H9 (cell line): ENCODE measurements at regions not wholly inside any gene's neighbourhood (a gene's known extent, or its start where the extent isn't known, plus 50 kb on each side); places are given as distances from the start of the nearest gene placed in this dataset.

ENCODE experiments used
- DNase-seq: peaks from one replicate; pipeline ENCODE4 v3.0.0-alpha.2; 2017
- H2AFZ ChIP-seq: one replicate; pipeline ENCODE4 v1.6.1; 2013; ENCODE audit warnings: mild to moderate bottlenecking, low read length, control low read depth, moderate library complexity
- H2AK5ac ChIP-seq: 2 replicates; pipeline ENCODE4 v1.6.1; 2013; ENCODE audit warnings: low read length, control low read depth, mixed read lengths; ENCODE audit not compliant: insufficient read length
- H2BK120ac ChIP-seq: one replicate; pipeline ENCODE4 v1.6.1; 2013; ENCODE audit warnings: low read depth, mild to moderate bottlenecking, low read length, control low read depth, inconsistent platforms; ENCODE audit not compliant: poor library complexity, severe bottlenecking
- H2BK12ac ChIP-seq: 2 replicates; pipeline ENCODE4 v1.6.1; 2013; ENCODE audit warnings: low read length, control low read depth, mixed read lengths, low read depth; ENCODE audit not compliant: insufficient read length
- H2BK15ac ChIP-seq: 2 replicates; pipeline ENCODE4 v1.6.1; 2013; ENCODE audit warnings: low read depth, low read length, control low read depth
- H2BK20ac ChIP-seq: one replicate; pipeline ENCODE4 v1.6.1; 2013; ENCODE audit warnings: low read depth, mild to moderate bottlenecking, low read length, control low read depth, inconsistent platforms; ENCODE audit not compliant: poor library complexity, severe bottlenecking
- H2BK5ac ChIP-seq: 2 replicates; pipeline ENCODE4 v1.6.1; 2013; ENCODE audit warnings: low read length, control low read depth, mixed read lengths; ENCODE audit not compliant: insufficient read length
- H3K14ac ChIP-seq: 2 replicates; pipeline ENCODE4 v1.6.1; 2013; ENCODE audit warnings: low read length, control low read depth; ENCODE audit not compliant: insufficient read depth
- H3K18ac ChIP-seq: 2 replicates; pipeline ENCODE4 v1.6.1; 2013; ENCODE audit warnings: low read depth, mild to moderate bottlenecking, mixed read lengths, low read length, control low read depth; ENCODE audit not compliant: insufficient read length
- H3K23ac ChIP-seq: 2 replicates; pipeline ENCODE4 v1.6.1; 2013; ENCODE audit warnings: low read length, control low read depth, mixed read lengths, low read depth; ENCODE audit not compliant: insufficient read length
- H3K23me2 ChIP-seq: 2 replicates; pipeline ENCODE4 v1.6.1; 2013; ENCODE audit warnings: low read depth, mild to moderate bottlenecking, mixed read lengths, low read length, control low read depth; ENCODE audit not compliant: insufficient read length, poor library complexity, severe bottlenecking
- H3K27ac ChIP-seq: 2 replicates; pipeline ENCODE4 v1.5.1; 2013; ENCODE audit warnings: low read length, control low read depth, mixed read lengths, low read depth; ENCODE audit not compliant: insufficient read length
- H3K27me3 ChIP-seq: 2 replicates; pipeline ENCODE4 v1.6.1; 2013; ENCODE audit warnings: low read length, control low read depth, inconsistent platforms; ENCODE audit not compliant: insufficient read depth
- H3K4ac ChIP-seq: 2 replicates; pipeline ENCODE4 v1.6.1; 2013; ENCODE audit warnings: low read depth, mild to moderate bottlenecking, control low read depth, inconsistent platforms, low read length, moderate library complexity
- H3K4me1 ChIP-seq: 2 replicates; pipeline ENCODE4 v1.6.1; 2013; ENCODE audit warnings: low read length, control low read depth, inconsistent platforms; ENCODE audit not compliant: insufficient read depth
- H3K4me2 ChIP-seq: 2 replicates; pipeline ENCODE4 v1.6.1; 2013; ENCODE audit warnings: low read length, control low read depth, mixed read lengths; ENCODE audit not compliant: insufficient read length, insufficient read depth
- H3K56ac ChIP-seq: 2 replicates; pipeline ENCODE4 v1.6.1; 2013; ENCODE audit warnings: low read depth, mild to moderate bottlenecking, mixed read lengths, low read length, control low read depth; ENCODE audit not compliant: insufficient read length
- H3K79me1 ChIP-seq: 2 replicates; pipeline ENCODE4 v1.6.1; 2013; ENCODE audit warnings: low read depth, mild to moderate bottlenecking, moderate library complexity, low read length, control low read depth, inconsistent platforms; ENCODE audit not compliant: insufficient read depth, poor library complexity, severe bottlenecking
- H3K79me2 ChIP-seq: 2 replicates; pipeline ENCODE4 v1.6.1; 2013; ENCODE audit warnings: low read length, control low read depth, inconsistent platforms; ENCODE audit not compliant: insufficient read depth
- H3K9ac ChIP-seq: 2 replicates; pipeline ENCODE4 v1.6.1; 2013; ENCODE audit warnings: low read length, control low read depth, mixed read lengths; ENCODE audit not compliant: insufficient read length; ENCODE audit errors: extremely low read depth
- H3K9me3 ChIP-seq: one replicate; pipeline ENCODE4 v1.6.1; 2013; ENCODE audit warnings: low read depth, low read length, inconsistent platforms; ENCODE audit not compliant: control insufficient read depth
- H3T11ph ChIP-seq: one replicate; pipeline ENCODE4 v1.6.1; 2013; ENCODE audit warnings: mild to moderate bottlenecking, low read length, control low read depth, inconsistent platforms
- H4K20me1 ChIP-seq: one replicate; pipeline ENCODE4 v1.6.1; 2013; ENCODE audit not compliant: control insufficient read depth, insufficient read length, insufficient read depth
- H4K5ac ChIP-seq: 2 replicates; pipeline ENCODE4 v1.6.1; 2013; ENCODE audit warnings: low read depth, mild to moderate bottlenecking, mixed read lengths, low read length, control low read depth; ENCODE audit not compliant: insufficient read length
- H4K8ac ChIP-seq: replicated peaks from 2 replicates; pipeline ENCODE4 v1.6.1; 2013; ENCODE audit warnings: low read length, control low read depth, mixed read lengths, low read depth; ENCODE audit not compliant: insufficient read length
- H4K91ac ChIP-seq: 2 replicates; pipeline ENCODE4 v1.6.1; 2013; ENCODE audit warnings: low read depth, mild to moderate bottlenecking, moderate library complexity, mixed read lengths, low read length, control low read depth; ENCODE audit not compliant: insufficient read length
- H3K27ac Mint-ChIP-seq, 3 experiments: 2 replicates in 2 of 3; 3 replicates in 1 of 3; pipeline ENCODE4 v1.8.0; 2020 to 2021; ENCODE audit warnings: mixed read lengths in 3 of 3, mild to moderate bottlenecking in 1 of 3, moderate library complexity in 1 of 3
- H3K27me3 Mint-ChIP-seq: 2 replicates; pipeline ENCODE4 v1.8.0; 2021; ENCODE audit warnings: low read depth, mild to moderate bottlenecking, moderate library complexity, mixed read lengths
- H3K36me3 Mint-ChIP-seq, 3 experiments: 2 replicates in 2 of 3; 3 replicates in 1 of 3; pipeline ENCODE4 v1.8.0; 2020 to 2021; ENCODE audit warnings: low read depth in 3 of 3, mixed read lengths in 3 of 3; ENCODE audit not compliant: insufficient read depth in 1 of 3
- H3K4me1 Mint-ChIP-seq, 2 experiments: 2 replicates each; pipeline ENCODE4 v1.8.0; 2020; ENCODE audit warnings: mixed read lengths in 2 of 2
- H3K4me3 Mint-ChIP-seq, 2 experiments: 2 replicates in 1 of 2; 3 replicates in 1 of 2; pipeline ENCODE4 v1.8.0; 2020 to 2021; ENCODE audit warnings: mild to moderate bottlenecking in 2 of 2, mixed read lengths in 2 of 2, moderate library complexity in 1 of 2
- H3K9me3 Mint-ChIP-seq, 2 experiments: 2 replicates in 1 of 2; 3 replicates in 1 of 2; pipeline ENCODE4 v1.8.0; 2020; ENCODE audit warnings: mild to moderate bottlenecking in 2 of 2, mixed read lengths in 2 of 2, moderate library complexity in 1 of 2
- WGBS: extraction: QIAGEN DNeasy Blood & Tissue Kit; methylation state at CpG from one replicate; pipeline ENCODE4 v1.1.7; 2013; ENCODE audit warnings: missing lambda C conversion rate, low lambda C conversion rate, mixed read lengths; ENCODE audit not compliant: insufficient read length; ENCODE audit errors: extremely low coverage; 5-methylcytosine and 5-hydroxymethylcytosine counted together
- TF ChIP-seq, protein P1 (sequence below): fragments of 200-600 bp; sonication (generic); conservative IDR thresholded peaks from 3 replicates; pipeline ENCODE4 v1.8.0; 2021; ENCODE audit warnings: antibody characterized with exemption, mild to moderate bottlenecking

GRCh38 chr5:174901336-174901735 is 177.0 kb downstream of the MSX2 start:
- Histone ChIP-seq H3K18ac (no peak overlapping the region), H2BK20ac (no peak overlapping the region), H3K27ac (no peak overlapping the region), H3K9ac (no peak overlapping the region), H2BK120ac (no peak overlapping the region), H4K8ac (no peak overlapping the region), H3K14ac (no peak overlapping the region), H3K23me2 (no peaks in the 10 kb centered on the region), H3K23ac (no peak overlapping the region), H3K4ac (no peak overlapping the region), H3K4me1 (no peaks in the 10 kb centered on the region), H2BK12ac (no peak overlapping the region), H4K91ac (no peak overlapping the region), H3K4me2 (no peak overlapping the region), H3T11ph (no peak overlapping the region), H3K9me3 (no peaks in the 10 kb centered on the region), H2BK15ac (no peak overlapping the region), H4K20me1 (no peaks in the 10 kb centered on the region), H3K27me3 (no peaks in the 10 kb centered on the region), H3K56ac (no peak overlapping the region), H4K5ac (no peak overlapping the region), H2AK5ac (no peak overlapping the region), H2BK5ac (no peak overlapping the region), H3K79me2 (no peaks in the 10 kb centered on the region), H2AFZ (no peak overlapping the region), H3K79me1 (no peaks in the 10 kb centered on the region)
- WGBS = no CpG with 5 or more reads among the region's 19 CpGs
- Mint-ChIP-seq H3K9me3 (peaks cover 4% of the 10 kb centered on the region in 2 experiments; a peak in 3 of 5 replicates), H3K36me3 (no peaks in the 10 kb centered on the region; a peak in 2 of 7 replicates), H3K4me1 (no peaks in the 10 kb centered on the region), H3K27ac (no peak overlapping the region), H3K27me3 (peaks cover 9% of the 10 kb centered on the region), H3K4me3 (no peak overlapping the region)
- DNase-seq = no peak
- TF ChIP-seq, protein P1, sequence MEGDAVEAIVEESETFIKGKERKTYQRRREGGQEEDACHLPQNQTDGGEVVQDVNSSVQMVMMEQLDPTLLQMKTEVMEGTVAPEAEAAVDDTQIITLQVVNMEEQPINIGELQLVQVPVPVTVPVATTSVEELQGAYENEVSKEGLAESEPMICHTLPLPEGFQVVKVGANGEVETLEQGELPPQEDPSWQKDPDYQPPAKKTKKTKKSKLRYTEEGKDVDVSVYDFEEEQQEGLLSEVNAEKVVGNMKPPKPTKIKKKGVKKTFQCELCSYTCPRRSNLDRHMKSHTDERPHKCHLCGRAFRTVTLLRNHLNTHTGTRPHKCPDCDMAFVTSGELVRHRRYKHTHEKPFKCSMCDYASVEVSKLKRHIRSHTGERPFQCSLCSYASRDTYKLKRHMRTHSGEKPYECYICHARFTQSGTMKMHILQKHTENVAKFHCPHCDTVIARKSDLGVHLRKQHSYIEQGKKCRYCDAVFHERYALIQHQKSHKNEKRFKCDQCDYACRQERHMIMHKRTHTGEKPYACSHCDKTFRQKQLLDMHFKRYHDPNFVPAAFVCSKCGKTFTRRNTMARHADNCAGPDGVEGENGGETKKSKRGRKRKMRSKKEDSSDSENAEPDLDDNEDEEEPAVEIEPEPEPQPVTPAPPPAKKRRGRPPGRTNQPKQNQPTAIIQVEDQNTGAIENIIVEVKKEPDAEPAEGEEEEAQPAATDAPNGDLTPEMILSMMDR = no peak
